BE2C (cell line): ENCODE measurements at regions not wholly inside any gene's neighbourhood (a gene's known extent, or its start where the extent isn't known, plus 50 kb on each side); places are given as distances from the start of the nearest gene placed in this dataset.

Experiments
- DNase-seq: peaks from one replicate; pipeline ENCODE4 v3.0.0-alpha.2; 2020
- H3K27me3 ChIP-seq: fragments of 250-450 bp; sonication (Bioruptor Pico); 2 replicates; pipeline ENCODE4 v1.5.1; 2020; ENCODE audit warnings: mild to moderate bottlenecking
- H3K36me3 ChIP-seq: fragments of 250-450 bp; sonication (Bioruptor Pico); 2 replicates; pipeline ENCODE4 v1.5.1; 2020; ENCODE audit warnings: mild to moderate bottlenecking
- H3K4me1 ChIP-seq: fragments of 250-450 bp; sonication (Bioruptor Pico); 2 replicates; pipeline ENCODE4 v1.5.1; 2020
- H3K4me3 ChIP-seq: 2 replicates; pipeline ENCODE4 v1.5.1; 2011; ENCODE audit warnings: low read depth, low read length
- H3K9me3 ChIP-seq: fragments of 250-450 bp; sonication (Bioruptor Pico); 2 replicates; pipeline ENCODE4 v1.5.1; 2020
- TF ChIP-seq, protein P1 (sequence below): IDR thresholded peaks from 2 replicates; pipeline ENCODE4 v1.5.1; 2012; ENCODE audit warnings: mild to moderate bottlenecking, low read depth, low read length

DNA sequence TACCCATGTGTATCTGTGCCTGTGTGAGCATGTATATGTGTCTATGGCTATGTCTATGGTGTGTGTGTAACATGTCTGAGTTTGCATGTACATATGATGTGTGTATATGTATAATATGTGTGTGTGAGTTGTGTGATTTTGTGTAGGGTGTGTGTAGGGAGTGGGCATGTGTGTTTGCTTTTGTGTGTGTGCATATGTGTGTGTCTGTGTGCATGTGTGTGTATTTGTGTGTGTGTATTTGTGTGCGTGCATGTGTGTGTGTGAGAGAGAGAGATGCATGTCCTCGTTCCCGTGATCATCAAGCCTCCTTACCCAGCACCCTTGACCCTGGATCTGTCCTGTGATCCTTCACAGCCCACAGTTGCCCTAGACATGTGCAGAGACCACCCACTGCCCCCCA, 79.5 kb downstream of the LINGO1 start:
- Histone ChIP-seq H3K36me3 (no peaks in the 10 kb centered on the region), H3K4me3 (no peak overlapping the region), H3K9me3 (no peaks in the 10 kb centered on the region), H3K4me1 (no peaks in the 10 kb centered on the region), H3K27me3 (no peaks in the 10 kb centered on the region)
- TF ChIP-seq, protein P1, sequence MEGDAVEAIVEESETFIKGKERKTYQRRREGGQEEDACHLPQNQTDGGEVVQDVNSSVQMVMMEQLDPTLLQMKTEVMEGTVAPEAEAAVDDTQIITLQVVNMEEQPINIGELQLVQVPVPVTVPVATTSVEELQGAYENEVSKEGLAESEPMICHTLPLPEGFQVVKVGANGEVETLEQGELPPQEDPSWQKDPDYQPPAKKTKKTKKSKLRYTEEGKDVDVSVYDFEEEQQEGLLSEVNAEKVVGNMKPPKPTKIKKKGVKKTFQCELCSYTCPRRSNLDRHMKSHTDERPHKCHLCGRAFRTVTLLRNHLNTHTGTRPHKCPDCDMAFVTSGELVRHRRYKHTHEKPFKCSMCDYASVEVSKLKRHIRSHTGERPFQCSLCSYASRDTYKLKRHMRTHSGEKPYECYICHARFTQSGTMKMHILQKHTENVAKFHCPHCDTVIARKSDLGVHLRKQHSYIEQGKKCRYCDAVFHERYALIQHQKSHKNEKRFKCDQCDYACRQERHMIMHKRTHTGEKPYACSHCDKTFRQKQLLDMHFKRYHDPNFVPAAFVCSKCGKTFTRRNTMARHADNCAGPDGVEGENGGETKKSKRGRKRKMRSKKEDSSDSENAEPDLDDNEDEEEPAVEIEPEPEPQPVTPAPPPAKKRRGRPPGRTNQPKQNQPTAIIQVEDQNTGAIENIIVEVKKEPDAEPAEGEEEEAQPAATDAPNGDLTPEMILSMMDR: no peak
- DNase-seq: no peak

DNA sequence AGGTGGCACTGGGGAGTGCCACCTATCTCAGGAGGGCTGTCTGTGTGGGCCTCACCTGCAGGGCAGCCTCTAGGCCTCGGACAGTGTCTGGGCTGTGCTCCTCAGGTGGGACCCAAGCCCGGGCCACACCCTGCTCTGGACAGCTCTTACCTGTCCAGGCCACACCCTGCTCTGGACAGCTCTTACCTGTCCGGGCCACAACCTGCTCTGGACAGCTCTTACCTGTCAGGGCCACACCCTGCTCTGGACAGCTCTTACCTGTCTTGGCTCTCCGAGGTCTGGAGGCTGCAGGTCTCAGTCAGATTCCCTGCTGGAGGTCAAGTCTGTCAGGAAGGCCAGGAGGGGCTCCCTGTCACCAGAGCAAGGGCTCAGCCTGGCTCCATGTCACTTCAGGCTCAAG, 80.6 kb downstream of the LINGO1 start:
- no peaks in the 10 kb centered on the region for H3K9me3 ChIP-seq
- no peaks in the 10 kb centered on the region for H3K4me1 ChIP-seq
- H3K27me3 ChIP-seq: no peaks in the 10 kb centered on the region
- TF ChIP-seq, protein P1: no peak
- H3K36me3 ChIP-seq: no peaks in the 10 kb centered on the region
- no peak for DNase-seq
- no peak overlapping the region for H3K4me3 ChIP-seq

DNA sequence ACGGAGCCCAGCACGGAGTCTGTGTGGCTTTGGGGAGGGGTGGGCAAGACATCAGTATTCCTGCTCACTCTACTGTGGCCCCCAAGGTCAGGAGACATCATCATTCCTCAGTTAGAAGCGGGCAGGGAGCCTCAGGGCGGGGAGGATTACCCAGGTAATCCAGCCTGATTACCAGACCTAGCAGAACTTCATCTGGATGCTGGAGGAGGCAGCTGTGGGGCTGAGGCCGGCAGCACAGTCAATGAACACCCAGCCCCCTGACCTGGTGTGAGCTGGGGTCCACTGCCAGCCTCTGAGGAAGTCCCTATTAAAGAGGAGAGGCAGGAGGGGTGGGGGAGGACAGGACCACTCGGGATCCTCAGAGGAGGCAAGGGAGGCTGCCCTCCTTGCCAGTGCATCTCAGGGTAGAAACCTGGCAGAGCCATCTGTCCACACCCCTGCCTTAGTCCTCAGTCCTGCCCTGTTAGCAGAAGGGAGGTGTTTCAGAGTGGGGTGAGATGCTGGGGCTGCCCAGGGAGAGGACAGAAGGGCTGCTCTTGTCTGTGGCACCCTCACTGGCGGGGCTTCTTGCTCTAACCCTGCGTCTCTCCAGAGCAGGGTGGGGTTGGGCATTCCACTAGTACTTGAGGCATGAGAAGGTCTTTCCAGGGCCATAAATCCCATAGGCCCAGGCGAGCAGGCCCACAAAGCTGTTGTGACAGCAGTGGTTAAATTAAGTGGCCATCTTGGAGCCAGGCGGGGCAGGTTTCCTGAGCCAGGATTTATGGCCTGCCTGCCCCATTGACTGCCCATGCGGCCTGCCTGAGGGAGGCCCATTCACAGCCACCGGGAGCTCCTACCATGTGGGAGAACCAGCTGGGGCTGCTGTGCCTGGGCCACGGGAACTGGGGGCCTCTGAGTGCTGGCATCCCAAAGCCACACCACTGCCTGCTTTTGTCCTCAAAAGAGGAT, 82.1 kb downstream of the LINGO1 start:
- DNase-seq: no peak
- H3K27me3 ChIP-seq: no peaks in the 10 kb centered on the region
- no peaks in the 10 kb centered on the region for H3K9me3 ChIP-seq
- TF ChIP-seq, protein P1: no peak
- no peaks in the 10 kb centered on the region for H3K36me3 ChIP-seq
- no peak overlapping the region for H3K4me3 ChIP-seq
- H3K4me1 ChIP-seq: peaks cover 9% of the 10 kb centered on the region

DNA sequence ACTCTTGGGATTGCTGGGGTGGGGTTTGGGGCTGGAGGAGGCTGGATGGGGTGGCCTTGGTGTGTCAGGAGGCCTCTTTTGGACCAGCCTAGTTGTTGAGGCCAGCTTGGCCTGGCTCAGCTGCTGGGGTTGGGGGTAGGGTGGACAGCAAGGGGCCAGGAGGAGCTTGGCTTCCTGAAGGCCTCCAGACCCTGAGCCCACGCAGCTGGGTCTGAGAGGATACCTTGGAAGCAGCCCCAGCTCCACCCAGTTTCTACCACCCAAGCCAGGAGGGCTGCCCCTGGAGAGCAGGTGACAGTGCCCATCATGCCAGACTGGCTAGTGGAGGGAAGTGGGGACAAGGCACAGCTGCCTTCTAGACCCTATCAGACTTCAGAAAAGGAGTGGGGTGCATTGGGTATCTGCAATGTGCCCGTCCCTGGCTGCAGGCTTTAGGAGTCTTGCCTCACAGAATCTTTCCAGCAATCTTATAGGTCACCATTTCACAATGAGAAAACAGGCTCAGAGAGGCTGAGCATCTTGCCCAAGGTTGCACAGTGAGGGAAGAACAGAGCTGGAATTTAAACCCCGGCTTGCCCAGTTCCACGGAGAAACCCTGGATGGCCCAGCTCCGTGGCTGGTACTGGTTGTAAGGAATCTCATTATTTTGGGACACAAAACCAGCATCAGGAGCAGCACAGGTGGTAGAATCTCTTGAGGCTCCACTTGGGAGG, 83.0 kb downstream of the LINGO1 start:
- no peaks in the 10 kb centered on the region for H3K27me3 ChIP-seq
- no peak overlapping the region for H3K4me3 ChIP-seq
- no peaks in the 10 kb centered on the region for H3K9me3 ChIP-seq
- TF ChIP-seq, protein P1: no peak
- H3K4me1 ChIP-seq: peaks cover 11% of the 10 kb centered on the region
- H3K36me3 ChIP-seq: no peaks in the 10 kb centered on the region
- DNase-seq: no peak

DNA sequence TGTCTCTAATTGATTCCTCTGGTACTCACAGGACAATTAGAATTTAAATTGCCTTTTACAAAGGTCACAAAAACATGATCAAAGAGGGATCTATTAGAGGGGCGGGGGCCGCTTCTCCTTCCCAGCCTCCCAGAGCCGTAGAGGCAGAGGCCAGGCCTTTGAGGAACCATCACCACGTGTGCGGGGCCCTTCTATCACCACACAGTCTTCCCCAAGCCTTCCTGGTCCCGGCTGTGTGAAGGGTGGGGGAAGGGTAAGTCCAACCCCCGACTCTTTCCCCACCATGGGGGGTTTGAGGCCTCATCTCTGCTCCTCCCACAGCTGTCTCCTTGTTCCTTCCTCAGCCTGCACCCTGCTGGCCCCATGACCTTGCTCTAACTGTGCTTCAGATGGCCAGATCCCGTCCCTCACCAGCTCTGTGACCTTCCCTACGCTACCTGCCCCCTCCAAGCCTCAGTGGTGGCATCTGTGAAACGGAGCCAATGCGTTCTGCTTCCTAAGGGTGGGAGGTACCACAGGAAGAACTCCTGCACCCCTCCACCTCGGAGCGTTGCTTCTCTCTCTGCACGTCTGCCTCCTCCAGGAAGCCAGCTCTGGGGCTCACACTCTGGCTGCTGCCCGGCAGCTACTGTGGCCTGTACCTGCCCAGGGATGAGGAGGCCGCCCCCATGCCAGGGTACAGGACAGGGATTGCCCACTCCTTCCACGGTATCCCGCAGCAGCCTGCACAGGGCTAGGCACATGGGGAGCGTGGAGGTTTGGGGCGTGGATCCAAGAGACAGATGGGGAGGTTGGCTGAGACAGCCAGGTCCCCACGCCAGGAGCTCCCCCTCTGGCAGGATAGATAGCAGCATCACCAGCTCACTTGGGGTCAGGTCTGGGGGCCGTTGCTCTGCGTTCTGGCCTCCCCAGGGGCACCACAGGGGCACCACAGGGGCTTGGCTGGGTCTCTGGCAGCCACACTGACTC, 83.8 kb downstream of the LINGO1 start:
- H3K9me3 ChIP-seq: no peaks in the 10 kb centered on the region

More for the DNA sequence above, 83.8 kb downstream of the LINGO1 start:
- Histone ChIP-seq H3K27me3 (no peaks in the 10 kb centered on the region), H3K4me1 (peaks cover 11% of the 10 kb centered on the region), H3K4me3 (no peak overlapping the region), H3K36me3 (no peaks in the 10 kb centered on the region)
- no peak for DNase-seq
- TF ChIP-seq, protein P1: no peak
